CD14-positive monocyte (primary cell): ENCODE measurements at regions not wholly inside any gene's neighbourhood (a gene's known extent, or its start where the extent isn't known, plus 50 kb on each side); places are given as distances from the start of the nearest gene placed in this dataset.
A peak's percentile ranks its signal among the peaks of the same experiment; 100 is the strongest.

Source experiments
- DNase-seq, 3 donors: peaks; one replicate each; pipeline ENCODE4 v3.0.0-alpha.2; 2011 to 2022
- H2AFZ ChIP-seq: 2 replicates; pipeline ENCODE4 v1.6.0; 2012; ENCODE audit warnings: mild to moderate bottlenecking, low read depth, low read length, inconsistent platforms; ENCODE audit not compliant: insufficient read depth, poor library complexity, severe bottlenecking
- H3K27ac ChIP-seq, 2 donors: 1 replicate in 1 of 2; 2 replicates in 1 of 2; pipeline ENCODE4 v1.5.1; 2012 to 2013; ENCODE audit warnings: low read length in 2 of 2, control low read depth in 1 of 2, inconsistent platforms in 1 of 2, low read depth in 1 of 2, mild to moderate bottlenecking in 1 of 2
- H3K27me3 ChIP-seq, 2 donors: one replicate each; pipeline versions ENCODE4 v1.6.0 to v1.6.1; 2011 to 2013; ENCODE audit warnings: low read length in 2 of 2; ENCODE audit not compliant: control insufficient read depth in 2 of 2, insufficient read depth in 2 of 2
- H3K36me3 ChIP-seq, 2 donors: replicated peaks in 1 of 2; 1 replicate in 1 of 2; 2 replicates in 1 of 2; pipeline versions ENCODE4 v1.5.1 to v1.6.1; 2012 to 2013; ENCODE audit warnings: low read length in 2 of 2, control low read depth in 1 of 2, inconsistent platforms in 1 of 2, mild to moderate bottlenecking in 1 of 2; ENCODE audit not compliant: insufficient read depth in 2 of 2, control insufficient read depth in 1 of 2
- H3K4me1 ChIP-seq, 2 donors: 1 replicate in 1 of 2; 2 replicates in 1 of 2; pipeline versions ENCODE4 v1.5.1 to v1.6.1; 2012 to 2013; ENCODE audit warnings: low read length in 2 of 2, control low read depth in 1 of 2, inconsistent platforms in 1 of 2, mild to moderate bottlenecking in 1 of 2, moderate library complexity in 1 of 2; ENCODE audit not compliant: insufficient read depth in 2 of 2, control insufficient read depth in 1 of 2
- H3K4me2 ChIP-seq: replicated peaks from 2 replicates; pipeline ENCODE3; 2012; ENCODE audit warnings: low read length, moderate library complexity, mild to moderate bottlenecking; ENCODE audit not compliant: poor library complexity, severe bottlenecking; ENCODE audit errors: extremely low read depth
- H3K4me3 ChIP-seq, 3 experiments: fragments of 200-600 bp in 1 of 3; sonication (generic) in 1 of 3; replicated peaks in 1 of 3; 1 replicate in 2 of 3; 2 replicates in 1 of 3; pipeline ENCODE4 v1.5.1; 2011 to 2013; ENCODE audit warnings: low read length in 3 of 3, mild to moderate bottlenecking in 3 of 3, control low read depth in 2 of 3, low read depth in 2 of 3, inconsistent platforms in 1 of 3, moderate library complexity in 1 of 3
- H3K79me2 ChIP-seq: 2 replicates; pipeline ENCODE4 v1.6.0; 2012; ENCODE audit warnings: mild to moderate bottlenecking, control low read depth, inconsistent platforms, low read length, moderate library complexity; ENCODE audit not compliant: insufficient read depth
- H3K9ac ChIP-seq: 2 replicates; pipeline ENCODE4 v1.6.0; 2017; ENCODE audit warnings: low read length, mild to moderate bottlenecking; ENCODE audit not compliant: insufficient read depth, poor library complexity, severe bottlenecking
- H3K9me3 ChIP-seq, 2 donors: replicated peaks in 1 of 2; 1 replicate in 1 of 2; 2 replicates in 1 of 2; pipeline versions ENCODE4 v1.5.1 to v1.6.1; 2012 to 2013; ENCODE audit warnings: low read length in 2 of 2, control low read depth in 1 of 2; ENCODE audit not compliant: control insufficient read depth in 1 of 2, insufficient read depth in 1 of 2
- H4K20me1 ChIP-seq: 2 replicates; pipeline ENCODE4 v1.6.0; 2012; ENCODE audit warnings: mild to moderate bottlenecking, low read length, control low read depth, moderate library complexity; ENCODE audit not compliant: insufficient read depth
- H3K27ac Mint-ChIP-seq, 7 donors: one replicate each; pipeline ENCODE4 v1.8.0; 2020; ENCODE audit warnings: mild to moderate bottlenecking in 7 of 7, mixed read lengths in 7 of 7, moderate library complexity in 6 of 7, inconsistent platforms in 2 of 7
- H3K27me3 Mint-ChIP-seq, 3 donors: one replicate each; pipeline ENCODE4 v1.8.0; 2021 to 2022; ENCODE audit warnings: low read depth in 3 of 3, mild to moderate bottlenecking in 3 of 3, mixed read lengths in 3 of 3, moderate library complexity in 3 of 3, inconsistent platforms in 1 of 3
- H3K36me3 Mint-ChIP-seq, 2 donors: one replicate each; pipeline ENCODE4 v1.8.0; 2020; ENCODE audit warnings: mixed read lengths in 2 of 2, inconsistent platforms in 1 of 2, mild to moderate bottlenecking in 1 of 2
- H3K4me1 Mint-ChIP-seq: one replicate; pipeline ENCODE4 v1.8.0; 2020; ENCODE audit warnings: mild to moderate bottlenecking, mixed read lengths
- H3K4me3 Mint-ChIP-seq, 2 donors: one replicate each; pipeline ENCODE4 v1.8.0; 2020; ENCODE audit warnings: mild to moderate bottlenecking in 2 of 2, mixed read lengths in 2 of 2, moderate library complexity in 1 of 2
- H3K9me3 Mint-ChIP-seq, 7 donors: one replicate each; pipeline ENCODE4 v1.8.0; 2020 to 2022; ENCODE audit warnings: mixed read lengths in 7 of 7, mild to moderate bottlenecking in 6 of 7, moderate library complexity in 6 of 7, inconsistent platforms in 2 of 7
- WGBS: methylation state at CpG from one replicate; pipeline ENCODE4 v1.1.5; 2013; ENCODE audit warnings: missing lambda C conversion rate; ENCODE audit not compliant: insufficient coverage; 5-methylcytosine and 5-hydroxymethylcytosine counted together
- intact Hi-C, 2 donors: fragments of 100-400 bp; cut with micrococcal nuclease; formaldehyde crosslinking; loops; one replicate each; pipeline versions ENCODE4 v1.15.0 to v1.15.1; 2023
- TF ChIP-seq, protein P1 (sequence below): fragments of 200-600 bp; IDR thresholded peaks from one replicate; pipeline ENCODE4 v1.8.0; 2022; ENCODE audit warnings: antibody characterized with exemption, mild to moderate bottlenecking

DNA sequence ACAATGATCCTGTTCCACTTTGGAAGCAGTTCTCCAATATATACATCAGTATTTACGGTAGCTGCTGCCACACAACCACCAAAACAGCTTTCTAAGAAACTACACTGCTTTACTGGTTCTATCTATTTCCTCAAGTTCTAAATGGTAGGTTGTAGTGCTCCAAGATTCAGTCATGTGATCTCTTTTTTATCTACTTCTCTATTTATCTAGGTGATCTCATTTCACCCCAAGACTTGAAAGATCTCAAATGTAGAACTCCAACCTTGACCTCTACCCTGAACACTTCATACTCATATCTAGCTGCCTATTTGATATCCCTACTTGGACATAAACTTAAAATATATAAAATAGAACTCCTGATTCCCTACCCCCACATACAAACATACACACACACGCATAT is 133.9 kb upstream of the RAP1B start:
- peaks cover 9% of the 10 kb centered on the region for H3K4me1 Mint-ChIP-seq
- no peak overlapping the region for H3K4me3 Mint-ChIP-seq
- Histone ChIP-seq H3K27ac (no peak overlapping the region), H2AFZ (peak overlapping the region; percentile 8), H3K36me3 (no peaks in the 10 kb centered on the region), H3K4me3 (no peak overlapping the region), H3K4me2 (no peak overlapping the region), H3K79me2 (no peaks in the 10 kb centered on the region), H3K9ac (no peak overlapping the region), H3K27me3 (no peaks in the 10 kb centered on the region), H3K9me3 (peaks cover 0 to 3% of the 10 kb centered on the region in 2 donors), H3K4me1 (peaks cover 8 to 9% of the 10 kb centered on the region in 2 donors), H4K20me1 (no peaks in the 10 kb centered on the region)
- WGBS, result 92% methylated on average over 1 of the region's 2 CpGs
- no peaks in the 10 kb centered on the region for H3K27me3 Mint-ChIP-seq
- peaks cover 0 to 12% (median 5%) of the 10 kb centered on the region in 7 donors for H3K9me3 Mint-ChIP-seq
- no peak overlapping the region for H3K27ac Mint-ChIP-seq
- TF ChIP-seq, protein P1, sequence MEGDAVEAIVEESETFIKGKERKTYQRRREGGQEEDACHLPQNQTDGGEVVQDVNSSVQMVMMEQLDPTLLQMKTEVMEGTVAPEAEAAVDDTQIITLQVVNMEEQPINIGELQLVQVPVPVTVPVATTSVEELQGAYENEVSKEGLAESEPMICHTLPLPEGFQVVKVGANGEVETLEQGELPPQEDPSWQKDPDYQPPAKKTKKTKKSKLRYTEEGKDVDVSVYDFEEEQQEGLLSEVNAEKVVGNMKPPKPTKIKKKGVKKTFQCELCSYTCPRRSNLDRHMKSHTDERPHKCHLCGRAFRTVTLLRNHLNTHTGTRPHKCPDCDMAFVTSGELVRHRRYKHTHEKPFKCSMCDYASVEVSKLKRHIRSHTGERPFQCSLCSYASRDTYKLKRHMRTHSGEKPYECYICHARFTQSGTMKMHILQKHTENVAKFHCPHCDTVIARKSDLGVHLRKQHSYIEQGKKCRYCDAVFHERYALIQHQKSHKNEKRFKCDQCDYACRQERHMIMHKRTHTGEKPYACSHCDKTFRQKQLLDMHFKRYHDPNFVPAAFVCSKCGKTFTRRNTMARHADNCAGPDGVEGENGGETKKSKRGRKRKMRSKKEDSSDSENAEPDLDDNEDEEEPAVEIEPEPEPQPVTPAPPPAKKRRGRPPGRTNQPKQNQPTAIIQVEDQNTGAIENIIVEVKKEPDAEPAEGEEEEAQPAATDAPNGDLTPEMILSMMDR, result no peak
- DNase-seq, result no peak
- H3K36me3 Mint-ChIP-seq, result peaks cover 0 to 2% of the 10 kb centered on the region in 2 donors
- intact Hi-C loops, result no loop called here

DNA sequence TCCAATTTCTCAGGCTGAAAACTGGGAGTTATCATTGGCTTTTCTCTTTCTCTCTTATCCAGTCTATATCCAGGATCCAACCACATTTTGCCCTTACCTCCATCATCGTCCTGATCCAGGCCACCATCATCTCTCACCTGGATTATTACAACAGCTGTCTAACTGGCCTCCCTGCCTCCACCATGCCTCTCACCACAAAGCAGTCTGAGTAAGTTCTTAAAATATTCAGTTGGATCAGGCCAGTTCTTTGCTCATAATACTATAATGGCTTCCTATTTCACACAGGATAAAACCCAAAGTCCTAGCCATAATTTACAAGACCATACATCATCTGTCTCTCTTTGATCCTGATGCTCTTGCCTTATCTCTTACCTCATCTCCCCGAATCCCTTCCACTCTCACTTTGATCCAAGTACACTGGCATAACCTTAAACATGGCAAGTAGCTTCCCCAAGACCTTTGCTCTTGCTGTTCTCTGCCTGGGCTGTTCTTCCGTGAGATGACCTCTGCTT is 133.4 kb upstream of the RAP1B start:
- H3K9ac ChIP-seq, result no peak overlapping the region
- H3K9me3 ChIP-seq, result peaks cover 0 to 3% of the 10 kb centered on the region in 2 donors
- Mint-ChIP-seq H3K36me3 (peaks cover 0 to 2% of the 10 kb centered on the region in 2 donors), H3K27me3 (peaks cover 0 to 2% (median 0%) of the 10 kb centered on the region in 3 donors), H3K4me3 (no peak overlapping the region), H3K4me1 (peaks cover 8% of the 10 kb centered on the region), H3K9me3 (peaks cover 0 to 12% (median 5%) of the 10 kb centered on the region in 7 donors), H3K27ac (no peak overlapping the region)
- H3K4me3 ChIP-seq, result no peak overlapping the region
- WGBS, result 98% methylated on average over 3 of the region's 3 CpGs
- H3K36me3 ChIP-seq, result no peaks in the 10 kb centered on the region
- no peak for DNase-seq
- H3K27ac ChIP-seq, result no peak overlapping the region
- H3K79me2 ChIP-seq, result no peaks in the 10 kb centered on the region
- H3K27me3 ChIP-seq, result no peaks in the 10 kb centered on the region
- TF ChIP-seq, protein P1, result no peak
- H3K4me2 ChIP-seq, result no peak overlapping the region
- peaks cover 8 to 9% of the 10 kb centered on the region in 2 donors for H3K4me1 ChIP-seq
- intact Hi-C loops, result no loop called here
- H2AFZ ChIP-seq, result peak overlapping the region; percentile 8
- H4K20me1 ChIP-seq, result no peaks in the 10 kb centered on the region
